ENCODE measurements at regions not wholly inside any gene's neighbourhood (a gene's known extent, or its start where the extent isn't known, plus 50 kb on each side); places are given as distances from the start of the nearest gene placed in this dataset.

DNA sequence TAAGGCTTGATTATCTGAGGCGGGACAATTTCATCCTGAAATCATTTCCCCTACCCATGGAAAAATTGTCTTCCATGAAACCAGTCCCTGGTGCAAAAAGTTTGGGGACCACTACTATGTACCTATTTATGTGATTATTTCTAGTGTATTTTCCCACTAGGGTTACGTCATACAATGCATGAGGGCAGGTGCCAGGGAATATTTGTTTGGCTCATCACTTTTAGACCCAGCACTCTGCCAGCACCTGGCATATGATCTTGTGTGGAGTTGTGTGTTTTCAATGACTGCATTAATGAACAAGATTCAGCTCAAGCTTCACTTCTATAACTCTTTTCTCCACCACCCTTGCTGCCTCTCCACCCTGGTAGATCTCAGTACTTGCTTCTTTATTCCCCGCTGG is 73.3 kb upstream of the TNKS2 start:
- DNase-seq, result no peak
- H3K23ac ChIP-seq (ENCODE audit: insufficient read length, low read depth, low read length), result no peak overlapping the region
- no peak overlapping the region for H3K18ac ChIP-seq (ENCODE audit: insufficient read length, low read depth, low read length)
- no peak overlapping the region for H2AFZ ChIP-seq (ENCODE audit: low read length)
- H3K4me1 ChIP-seq (ENCODE audit: insufficient read depth, low read length), result no peaks in the 10 kb centered on the region
- no peak overlapping the region for H4K5ac ChIP-seq (ENCODE audit: insufficient read length, low read depth, low read length)
- H3K27ac Mint-ChIP-seq, result no peak overlapping the region
- H2BK15ac ChIP-seq (ENCODE audit: low read depth, low read length), result no peak overlapping the region
- H4K20me1 ChIP-seq (ENCODE audit: control insufficient read depth, insufficient read depth, insufficient read length), result no peaks in the 10 kb centered on the region
- H3K4me1 Mint-ChIP-seq, result no peaks in the 10 kb centered on the region
- H3K27ac ChIP-seq (ENCODE audit: insufficient read length, low read depth, low read length), result no peak overlapping the region
- H3K9ac ChIP-seq (ENCODE audit: extremely low read depth, insufficient read length, low read length), result no peak overlapping the region
- no peaks in the 10 kb centered on the region for H3K27me3 ChIP-seq (ENCODE audit: insufficient read depth, low read length)
- H4K8ac ChIP-seq (replicated peaks; ENCODE audit: insufficient read length, low read depth, low read length), result no peak overlapping the region
- no peak overlapping the region for H3T11ph ChIP-seq (ENCODE audit: low read length)
- H2BK20ac ChIP-seq (ENCODE audit: low read depth, low read length, poor library complexity, severe bottlenecking), result no peak overlapping the region
- H3K4me3 Mint-ChIP-seq, result no peak overlapping the region
- H2BK5ac ChIP-seq (ENCODE audit: insufficient read length, low read length), result no peak overlapping the region
- no peaks in the 10 kb centered on the region for H3K36me3 Mint-ChIP-seq (ENCODE audit: insufficient read depth in 1 of 3, low read depth in 3 of 3)
- H3K14ac ChIP-seq (ENCODE audit: insufficient read depth, low read length), result no peak overlapping the region
- no peak overlapping the region for H2BK120ac ChIP-seq (ENCODE audit: low read depth, low read length, poor library complexity, severe bottlenecking)
- H2BK12ac ChIP-seq (ENCODE audit: insufficient read length, low read depth, low read length), result no peak overlapping the region
- H3K79me2 ChIP-seq (ENCODE audit: insufficient read depth, low read length), result no peaks in the 10 kb centered on the region
- H4K91ac ChIP-seq (ENCODE audit: insufficient read length, low read depth, low read length), result no peak overlapping the region
- no CpG with 5 or more reads among the region's 3 CpGs for WGBS (ENCODE audit: extremely low coverage, insufficient read length, low lambda C conversion rate)
- TF ChIP-seq, protein P1, sequence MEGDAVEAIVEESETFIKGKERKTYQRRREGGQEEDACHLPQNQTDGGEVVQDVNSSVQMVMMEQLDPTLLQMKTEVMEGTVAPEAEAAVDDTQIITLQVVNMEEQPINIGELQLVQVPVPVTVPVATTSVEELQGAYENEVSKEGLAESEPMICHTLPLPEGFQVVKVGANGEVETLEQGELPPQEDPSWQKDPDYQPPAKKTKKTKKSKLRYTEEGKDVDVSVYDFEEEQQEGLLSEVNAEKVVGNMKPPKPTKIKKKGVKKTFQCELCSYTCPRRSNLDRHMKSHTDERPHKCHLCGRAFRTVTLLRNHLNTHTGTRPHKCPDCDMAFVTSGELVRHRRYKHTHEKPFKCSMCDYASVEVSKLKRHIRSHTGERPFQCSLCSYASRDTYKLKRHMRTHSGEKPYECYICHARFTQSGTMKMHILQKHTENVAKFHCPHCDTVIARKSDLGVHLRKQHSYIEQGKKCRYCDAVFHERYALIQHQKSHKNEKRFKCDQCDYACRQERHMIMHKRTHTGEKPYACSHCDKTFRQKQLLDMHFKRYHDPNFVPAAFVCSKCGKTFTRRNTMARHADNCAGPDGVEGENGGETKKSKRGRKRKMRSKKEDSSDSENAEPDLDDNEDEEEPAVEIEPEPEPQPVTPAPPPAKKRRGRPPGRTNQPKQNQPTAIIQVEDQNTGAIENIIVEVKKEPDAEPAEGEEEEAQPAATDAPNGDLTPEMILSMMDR (conservative IDR thresholded peaks at IDR 0.05), result no peak
- no peak overlapping the region for H2AK5ac ChIP-seq (ENCODE audit: insufficient read length, low read length)
- no peak overlapping the region for H3K56ac ChIP-seq (ENCODE audit: insufficient read length, low read depth, low read length)
- H3K23me2 ChIP-seq (ENCODE audit: insufficient read length, low read depth, low read length, poor library complexity, severe bottlenecking), result no peaks in the 10 kb centered on the region
- no peak overlapping the region for H3K4ac ChIP-seq (ENCODE audit: low read depth, low read length)
- no peak overlapping the region for H3K4me2 ChIP-seq (ENCODE audit: insufficient read depth, insufficient read length, low read length)
- no peaks in the 10 kb centered on the region for H3K79me1 ChIP-seq (ENCODE audit: insufficient read depth, low read depth, low read length, poor library complexity, severe bottlenecking)
- no peaks in the 10 kb centered on the region for H3K9me3 Mint-ChIP-seq
- H3K9me3 ChIP-seq (ENCODE audit: control insufficient read depth, low read depth, low read length), result no peaks in the 10 kb centered on the region
- no peaks in the 10 kb centered on the region; the same call in 1 of the 2 replicates for H3K27me3 Mint-ChIP-seq (ENCODE audit: low read depth)
